SK-N-SH treated with all-trans-retinoic acid at 6 μM for 48 hours (cell line): ENCODE measurements at regions not wholly inside any gene's neighbourhood (a gene's known extent, or its start where the extent isn't known, plus 50 kb on each side); places are given as distances from the start of the nearest gene placed in this dataset.

Source experiments
- ATAC-seq: fragments of 200-7000 bp; cut with Tn5 transposase; 3 replicates; pipeline ENCODE4 v1.9.1; 2020; ENCODE audit warnings: mild to moderate bottlenecking, moderate library complexity
- ARNTL ChIP-seq: fragments of 450-650 bp; formaldehyde crosslinking; IDR thresholded peaks from 2 replicates; pipeline ENCODE4 v1.5.0; 2020; ENCODE audit warnings: low read depth, mild to moderate bottlenecking, moderate library complexity, borderline replicate concordance
- CSDC2 ChIP-seq: fragments of 250-450 bp; sonication (Bioruptor Pico); IDR thresholded peaks from 2 replicates; pipeline ENCODE4 v1.5.0; 2020; ENCODE audit warnings: mild to moderate bottlenecking, moderate library complexity
- ESRRG ChIP-seq: fragments of 250-450 bp; sonication (Bioruptor Pico); IDR thresholded peaks from 2 replicates; pipeline ENCODE4 v1.6.1; 2021; ENCODE audit warnings: mild to moderate bottlenecking
- GLIS3 ChIP-seq: fragments of 250-450 bp; sonication (Bioruptor Pico); IDR thresholded peaks from 2 replicates; pipeline ENCODE4 v1.5.0; 2020; ENCODE audit warnings: mild to moderate bottlenecking, moderate library complexity
- ISL1 ChIP-seq: fragments of 250-450 bp; sonication (Bioruptor Pico); IDR thresholded peaks from 2 replicates; pipeline ENCODE4 v2.1.2; 2022; ENCODE audit warnings: mild to moderate bottlenecking, moderate library complexity
- OSR1 ChIP-seq: fragments of 250-450 bp; sonication (Bioruptor Pico); IDR thresholded peaks from 2 replicates; pipeline ENCODE4 v1.8.0; 2022; ENCODE audit warnings: moderate library complexity, mild to moderate bottlenecking, inconsistent platforms
- PPARA ChIP-seq: fragments of 250-450 bp; sonication (Bioruptor Pico); IDR thresholded peaks from 2 replicates; pipeline ENCODE4 v1.5.0; 2020; ENCODE audit warnings: mild to moderate bottlenecking, borderline replicate concordance
- RARB ChIP-seq: fragments of 250-450 bp; sonication (Bioruptor Pico); IDR thresholded peaks from 2 replicates; pipeline ENCODE4 v1.8.0; 2021; ENCODE audit warnings: mild to moderate bottlenecking, moderate library complexity
- SNAI2 ChIP-seq: fragments of 250-450 bp; sonication (Bioruptor Pico); IDR thresholded peaks from 2 replicates; pipeline ENCODE4 v1.5.0; 2020; ENCODE audit warnings: mild to moderate bottlenecking, moderate library complexity
- TOX ChIP-seq: fragments of 250-450 bp; sonication (Bioruptor Pico); IDR thresholded peaks from 2 replicates; pipeline ENCODE4 v1.8.0; 2021; ENCODE audit warnings: mild to moderate bottlenecking, moderate library complexity, borderline replicate concordance
- ZC3H10 ChIP-seq: fragments of 250-450 bp; sonication (Bioruptor Pico); IDR thresholded peaks from 2 replicates; pipeline ENCODE4 v1.5.1; 2021; ENCODE audit warnings: mild to moderate bottlenecking, moderate library complexity
- ZFP3 ChIP-seq: fragments of 250-450 bp; sonication (Bioruptor Pico); IDR thresholded peaks from 2 replicates; pipeline ENCODE4 v1.5.0; 2020; ENCODE audit warnings: mild to moderate bottlenecking, moderate library complexity
- ZFP30 ChIP-seq: fragments of 450-650 bp; formaldehyde crosslinking; IDR thresholded peaks from 2 replicates; pipeline ENCODE4 v1.5.0; 2022; ENCODE audit warnings: mild to moderate bottlenecking, moderate library complexity
- ZNF565 ChIP-seq: fragments of 450-650 bp; formaldehyde crosslinking; conservative IDR thresholded peaks from 2 replicates; pipeline ENCODE4 v1.5.0; 2020; ENCODE audit warnings: low read depth, mild to moderate bottlenecking, moderate library complexity
- ZNF70 ChIP-seq: fragments of 450-650 bp; formaldehyde crosslinking; IDR thresholded peaks from 2 replicates; pipeline ENCODE4 v1.5.0; 2020; ENCODE audit warnings: mild to moderate bottlenecking, moderate library complexity
- ZNF8 ChIP-seq: fragments of 450-650 bp; formaldehyde crosslinking; IDR thresholded peaks from 2 replicates; pipeline ENCODE4 v1.5.0; 2020; ENCODE audit warnings: mild to moderate bottlenecking, moderate library complexity
- TF ChIP-seq, protein P1 (sequence below): fragments of 250-450 bp; sonication (Bioruptor Pico); IDR thresholded peaks from 2 replicates; pipeline ENCODE4 v1.8.0; 2021; ENCODE audit warnings: low read depth, mild to moderate bottlenecking, moderate library complexity, borderline replicate concordance
- TF ChIP-seq, protein P2 (sequence below): fragments of 250-450 bp; sonication (Bioruptor Pico); IDR thresholded peaks from 2 replicates; pipeline ENCODE4 v1.5.0; 2020; ENCODE audit warnings: mild to moderate bottlenecking, moderate library complexity
- TF ChIP-seq, protein P3 (sequence below): fragments of 250-450 bp; sonication (Bioruptor Pico); IDR thresholded peaks from 2 replicates; pipeline ENCODE4 v1.8.0; 2020; ENCODE audit warnings: mild to moderate bottlenecking, moderate library complexity, borderline replicate concordance
- TF ChIP-seq, protein P4 (sequence below): fragments of 250-450 bp; sonication (Bioruptor Pico); IDR thresholded peaks from 2 replicates; pipeline ENCODE4 v1.5.1; 2021; ENCODE audit warnings: mild to moderate bottlenecking, moderate library complexity
- TF ChIP-seq, protein P5 (sequence below): fragments of 250-450 bp; sonication (Bioruptor Pico); IDR thresholded peaks from 2 replicates; pipeline ENCODE4 v1.5.1; 2020; ENCODE audit warnings: low read depth, mild to moderate bottlenecking, moderate library complexity

DNA sequence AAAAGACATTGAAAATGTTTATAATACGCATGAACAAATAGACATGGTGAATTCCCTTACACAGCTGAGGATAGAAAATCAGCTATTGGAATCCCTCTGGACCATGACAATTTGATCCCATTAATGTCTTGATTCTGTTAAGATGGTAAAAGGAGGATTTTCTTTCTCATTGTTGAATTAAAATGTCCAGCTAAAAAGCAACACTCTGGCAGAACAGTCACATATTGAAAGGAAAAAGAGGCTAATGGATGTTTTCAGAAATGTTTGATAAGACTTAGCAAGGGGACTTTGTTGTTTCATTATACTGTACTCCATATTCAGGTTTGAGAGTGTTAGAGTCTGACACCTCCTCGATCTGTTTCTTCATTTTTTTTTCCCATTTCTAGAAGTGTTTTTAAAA, 296.0 kb downstream of the OLFM4 start:
- ATAC-seq, result no peak
- TF ChIP-seq OSR1 (CRISPR knock-in tag) (no peak), SNAI2 (CRISPR knock-in tag) (no peak), ISL1 (CRISPR knock-in tag) (no peak), PPARA (no peak), ZNF565 (no peak), ARNTL (CRISPR knock-in tag) (no peak), TOX (CRISPR knock-in tag) (no peak), GLIS3 (CRISPR knock-in tag) (no peak), ZC3H10 (no peak), ZNF70 (CRISPR knock-in tag) (no peak), CSDC2 (CRISPR knock-in tag) (no peak), ZFP30 (no peak), ZFP3 (CRISPR knock-in tag) (no peak), ESRRG (CRISPR knock-in tag) (no peak)
- TF ChIP-seq, protein P1, sequence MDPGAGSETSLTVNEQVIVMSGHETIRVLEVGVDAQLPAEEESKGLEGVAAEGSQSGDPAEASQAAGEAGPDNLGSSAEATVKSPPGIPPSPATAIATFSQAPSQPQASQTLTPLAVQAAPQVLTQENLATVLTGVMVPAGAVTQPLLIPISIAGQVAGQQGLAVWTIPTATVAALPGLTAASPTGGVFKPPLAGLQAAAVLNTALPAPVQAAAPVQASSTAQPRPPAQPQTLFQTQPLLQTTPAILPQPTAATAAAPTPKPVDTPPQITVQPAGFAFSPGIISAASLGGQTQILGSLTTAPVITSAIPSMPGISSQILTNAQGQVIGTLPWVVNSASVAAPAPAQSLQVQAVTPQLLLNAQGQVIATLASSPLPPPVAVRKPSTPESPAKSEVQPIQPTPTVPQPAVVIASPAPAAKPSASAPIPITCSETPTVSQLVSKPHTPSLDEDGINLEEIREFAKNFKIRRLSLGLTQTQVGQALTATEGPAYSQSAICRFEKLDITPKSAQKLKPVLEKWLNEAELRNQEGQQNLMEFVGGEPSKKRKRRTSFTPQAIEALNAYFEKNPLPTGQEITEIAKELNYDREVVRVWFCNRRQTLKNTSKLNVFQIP (CRISPR knock-in tag), result no peak
- TF ChIP-seq, protein P2, sequence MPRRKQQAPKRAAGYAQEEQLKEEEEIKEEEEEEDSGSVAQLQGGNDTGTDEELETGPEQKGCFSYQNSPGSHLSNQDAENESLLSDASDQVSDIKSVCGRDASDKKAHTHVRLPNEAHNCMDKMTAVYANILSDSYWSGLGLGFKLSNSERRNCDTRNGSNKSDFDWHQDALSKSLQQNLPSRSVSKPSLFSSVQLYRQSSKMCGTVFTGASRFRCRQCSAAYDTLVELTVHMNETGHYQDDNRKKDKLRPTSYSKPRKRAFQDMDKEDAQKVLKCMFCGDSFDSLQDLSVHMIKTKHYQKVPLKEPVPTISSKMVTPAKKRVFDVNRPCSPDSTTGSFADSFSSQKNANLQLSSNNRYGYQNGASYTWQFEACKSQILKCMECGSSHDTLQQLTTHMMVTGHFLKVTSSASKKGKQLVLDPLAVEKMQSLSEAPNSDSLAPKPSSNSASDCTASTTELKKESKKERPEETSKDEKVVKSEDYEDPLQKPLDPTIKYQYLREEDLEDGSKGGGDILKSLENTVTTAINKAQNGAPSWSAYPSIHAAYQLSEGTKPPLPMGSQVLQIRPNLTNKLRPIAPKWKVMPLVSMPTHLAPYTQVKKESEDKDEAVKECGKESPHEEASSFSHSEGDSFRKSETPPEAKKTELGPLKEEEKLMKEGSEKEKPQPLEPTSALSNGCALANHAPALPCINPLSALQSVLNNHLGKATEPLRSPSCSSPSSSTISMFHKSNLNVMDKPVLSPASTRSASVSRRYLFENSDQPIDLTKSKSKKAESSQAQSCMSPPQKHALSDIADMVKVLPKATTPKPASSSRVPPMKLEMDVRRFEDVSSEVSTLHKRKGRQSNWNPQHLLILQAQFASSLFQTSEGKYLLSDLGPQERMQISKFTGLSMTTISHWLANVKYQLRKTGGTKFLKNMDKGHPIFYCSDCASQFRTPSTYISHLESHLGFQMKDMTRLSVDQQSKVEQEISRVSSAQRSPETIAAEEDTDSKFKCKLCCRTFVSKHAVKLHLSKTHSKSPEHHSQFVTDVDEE (CRISPR knock-in tag), result no peak
- TF ChIP-seq, protein P3, sequence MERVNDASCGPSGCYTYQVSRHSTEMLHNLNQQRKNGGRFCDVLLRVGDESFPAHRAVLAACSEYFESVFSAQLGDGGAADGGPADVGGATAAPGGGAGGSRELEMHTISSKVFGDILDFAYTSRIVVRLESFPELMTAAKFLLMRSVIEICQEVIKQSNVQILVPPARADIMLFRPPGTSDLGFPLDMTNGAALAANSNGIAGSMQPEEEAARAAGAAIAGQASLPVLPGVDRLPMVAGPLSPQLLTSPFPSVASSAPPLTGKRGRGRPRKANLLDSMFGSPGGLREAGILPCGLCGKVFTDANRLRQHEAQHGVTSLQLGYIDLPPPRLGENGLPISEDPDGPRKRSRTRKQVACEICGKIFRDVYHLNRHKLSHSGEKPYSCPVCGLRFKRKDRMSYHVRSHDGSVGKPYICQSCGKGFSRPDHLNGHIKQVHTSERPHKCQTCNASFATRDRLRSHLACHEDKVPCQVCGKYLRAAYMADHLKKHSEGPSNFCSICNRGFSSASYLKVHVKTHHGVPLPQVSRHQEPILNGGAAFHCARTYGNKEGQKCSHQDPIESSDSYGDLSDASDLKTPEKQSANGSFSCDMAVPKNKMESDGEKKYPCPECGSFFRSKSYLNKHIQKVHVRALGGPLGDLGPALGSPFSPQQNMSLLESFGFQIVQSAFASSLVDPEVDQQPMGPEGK, result no peak
- TF ChIP-seq, protein P4, sequence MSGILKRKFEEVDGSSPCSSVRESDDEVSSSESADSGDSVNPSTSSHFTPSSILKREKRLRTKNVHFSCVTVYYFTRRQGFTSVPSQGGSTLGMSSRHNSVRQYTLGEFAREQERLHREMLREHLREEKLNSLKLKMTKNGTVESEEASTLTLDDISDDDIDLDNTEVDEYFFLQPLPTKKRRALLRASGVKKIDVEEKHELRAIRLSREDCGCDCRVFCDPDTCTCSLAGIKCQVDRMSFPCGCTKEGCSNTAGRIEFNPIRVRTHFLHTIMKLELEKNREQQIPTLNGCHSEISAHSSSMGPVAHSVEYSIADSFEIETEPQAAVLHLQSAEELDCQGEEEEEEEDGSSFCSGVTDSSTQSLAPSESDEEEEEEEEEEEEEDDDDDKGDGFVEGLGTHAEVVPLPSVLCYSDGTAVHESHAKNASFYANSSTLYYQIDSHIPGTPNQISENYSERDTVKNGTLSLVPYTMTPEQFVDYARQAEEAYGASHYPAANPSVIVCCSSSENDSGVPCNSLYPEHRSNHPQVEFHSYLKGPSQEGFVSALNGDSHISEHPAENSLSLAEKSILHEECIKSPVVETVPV (CRISPR knock-in tag), result no peak

DNA sequence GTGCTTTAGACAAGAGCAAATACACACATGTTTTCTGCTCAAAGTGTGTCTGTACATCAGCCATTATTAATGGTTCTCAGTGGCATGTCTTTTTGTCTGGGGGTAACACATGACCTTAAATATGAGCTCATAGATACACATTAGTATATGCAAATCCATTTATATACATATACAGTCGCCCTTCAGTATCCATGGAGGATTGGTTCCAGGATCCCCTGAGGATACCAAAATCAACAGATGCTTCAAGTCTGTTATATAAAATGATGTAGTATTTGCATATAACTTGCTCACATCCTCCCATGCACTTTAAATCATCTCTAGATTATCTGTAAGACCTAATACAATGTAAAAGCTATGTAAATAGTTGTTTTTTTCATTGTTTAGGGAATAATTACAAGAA, 298.1 kb downstream of the OLFM4 start:
- no peak for TF ChIP-seq OSR1 (CRISPR knock-in tag)
- TF ChIP-seq, protein P2 (CRISPR knock-in tag), result no peak
- TF ChIP-seq, all 23 proteins: peak for 0

DNA sequence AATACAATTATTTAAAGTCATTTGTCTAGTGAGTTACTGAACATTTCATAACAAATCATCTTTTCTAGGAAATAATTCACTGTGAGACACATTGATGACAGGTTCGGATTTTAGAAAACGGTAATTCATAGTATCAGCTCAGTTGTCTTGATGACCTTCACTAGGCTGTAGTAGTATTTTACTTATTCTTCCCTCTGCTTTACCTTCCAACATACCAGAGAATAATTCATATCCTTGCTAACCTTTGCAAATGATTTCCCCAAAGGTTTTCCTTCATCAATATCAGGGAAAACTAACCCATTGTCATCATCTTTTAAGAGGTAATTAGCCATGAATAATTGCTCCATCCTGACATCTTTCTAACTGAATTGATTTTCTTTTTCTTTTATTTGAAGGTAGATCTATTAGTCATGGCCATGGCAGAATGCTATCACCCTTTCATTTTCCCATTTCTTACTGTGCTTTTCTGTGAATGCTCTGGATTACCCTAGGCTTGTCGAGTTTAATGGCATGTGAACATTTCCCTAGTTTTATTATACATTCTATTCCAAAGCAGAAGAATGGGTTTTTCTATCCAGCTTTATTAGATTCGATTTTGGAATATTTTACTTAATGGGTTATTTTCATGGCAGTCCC, 299.2 kb downstream of the OLFM4 start:
- no peak for ATAC-seq
- TF ChIP-seq PPARA (no peak), TOX (CRISPR knock-in tag) (no peak), ZNF70 (CRISPR knock-in tag) (no peak), RARB (no peak), ZNF8 (CRISPR knock-in tag) (no peak), CSDC2 (CRISPR knock-in tag) (no peak), SNAI2 (CRISPR knock-in tag) (no peak)
- TF ChIP-seq, protein P2 (CRISPR knock-in tag), result no peak
- TF ChIP-seq, protein P5, sequence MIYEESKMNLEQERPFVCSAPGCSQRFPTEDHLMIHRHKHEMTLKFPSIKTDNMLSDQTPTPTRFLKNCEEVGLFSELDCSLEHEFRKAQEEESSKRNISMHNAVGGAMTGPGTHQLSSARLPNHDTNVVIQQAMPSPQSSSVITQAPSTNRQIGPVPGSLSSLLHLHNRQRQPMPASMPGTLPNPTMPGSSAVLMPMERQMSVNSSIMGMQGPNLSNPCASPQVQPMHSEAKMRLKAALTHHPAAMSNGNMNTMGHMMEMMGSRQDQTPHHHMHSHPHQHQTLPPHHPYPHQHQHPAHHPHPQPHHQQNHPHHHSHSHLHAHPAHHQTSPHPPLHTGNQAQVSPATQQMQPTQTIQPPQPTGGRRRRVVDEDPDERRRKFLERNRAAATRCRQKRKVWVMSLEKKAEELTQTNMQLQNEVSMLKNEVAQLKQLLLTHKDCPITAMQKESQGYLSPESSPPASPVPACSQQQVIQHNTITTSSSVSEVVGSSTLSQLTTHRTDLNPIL, result no peak
- TF ChIP-seq, protein P4 (CRISPR knock-in tag), result no peak

More for the DNA sequence above, 298.1 kb downstream of the OLFM4 start:
- ATAC-seq, result no peak
